ENCODE measurements at regions not wholly inside any gene's neighbourhood (a gene's known extent, or its start where the extent isn't known, plus 50 kb on each side); places are given as distances from the start of the nearest gene placed in this dataset.

- Histone ChIP-seq H3K4me3 (ENCODE audit: insufficient read depth, low read depth, low read length) (no peak overlapping the region), H2BK20ac (ENCODE audit: low read depth, low read length) (no peak overlapping the region), H3K4me1 (ENCODE audit: control insufficient read depth, insufficient read depth, low read length) (peaks cover 2% of the 10 kb centered on the region; the same call in 1 of the 2 replicates), H3K4me2 (ENCODE audit: low read depth, low read length) (no peak overlapping the region), H3K9me1 (ENCODE audit: insufficient read depth, low read length) (no peaks in the 10 kb centered on the region), H3K9me3 (ENCODE audit: control insufficient read depth, insufficient read depth, low read length) (peaks cover under 1% of the 10 kb centered on the region; the same call in 1 of the 2 replicates), H4K20me1 (ENCODE audit: insufficient read depth, low read length) (peaks cover 11% of the 10 kb centered on the region; the same call in 1 of the 2 replicates), H2BK120ac (ENCODE audit: low read depth, low read length) (no peak overlapping the region), H3K79me1 (ENCODE audit: low read depth in 1 of 2, low read length in 2 of 2) (peaks cover 13 to 30% of the 10 kb centered on the region in 2 experiments), H4K5ac (ENCODE audit: low read depth, low read length) (no peak overlapping the region), H2AK5ac (ENCODE audit: low read depth, low read length) (no peak overlapping the region), H3K4ac (ENCODE audit: low read depth, low read length) (no peak overlapping the region), H3K14ac (replicated peaks; ENCODE audit: low read depth, low read length) (no peak overlapping the region), H4K8ac (ENCODE audit: low read depth in 2 of 2, low read length in 2 of 2) (no peak overlapping the region), H2AFZ (replicated peaks; ENCODE audit: low read length, poor library complexity) (no peak overlapping the region), H3K23ac (ENCODE audit: low read depth, low read length) (no peak overlapping the region), H3K56ac (ENCODE audit: extremely low read depth, insufficient read depth, low read length) (no peak overlapping the region), H2AK9ac (replicated peaks; ENCODE audit: low read depth, low read length, poor library complexity) (no peak overlapping the region), H3K36me3 (ENCODE audit: control insufficient read depth, insufficient read depth, low read length) (peaks cover 2% of the 10 kb centered on the region), H2BK5ac (ENCODE audit: low read depth, low read length, poor library complexity, severe bottlenecking) (no peak overlapping the region), H4K91ac (ENCODE audit: insufficient read depth, low read depth, low read length) (no peak overlapping the region), H3K18ac (ENCODE audit: low read depth, low read length) (no peak overlapping the region), H3K9ac (ENCODE audit: low read depth, low read length) (no peak overlapping the region), H2BK15ac (ENCODE audit: low read depth, low read length) (no peak overlapping the region), H3K27ac (ENCODE audit: insufficient read depth, low read length) (no peak overlapping the region), H3K27me3 (ENCODE audit: control insufficient read depth, insufficient read depth, low read length) (no peaks in the 10 kb centered on the region)
- CTCF ChIA-PET = interaction anchor here (0.8 kb wide), 1 partner anchor 807 kb away, joined by 3 read pairs; no protein-coding TSS in a partner anchor
- no TSS peak for BruUV-seq (replicated peaks)
- POLR2A ChIA-PET (ENCODE audit: unreplicated experiment) = no interaction called here
- WGBS, 2 experiments (ENCODE audit: extremely low coverage in 2 of 2, insufficient read length in 1 of 2) = no CpG with 5 or more reads among the region's 1 CpG
- in situ Hi-C loops (cut with MboI; ENCODE audit: low sequenced_read_pairs) = no loop called here
- intact Hi-C loops (cut with micrococcal nuclease) = no loop called here
- peak; percentile 29; the same call in 1 of the 2 replicates for ATAC-seq (ENCODE audit: low read depth)
- TF ChIP-seq NFE2L2 (IDR thresholded peaks at IDR 0.05; ENCODE audit: low read depth, low read length) = no peak
- no peak for TF ChIP-seq CHD1 (IDR thresholded peaks at IDR 0.05; ENCODE audit: low read depth, low read length)
- TF ChIP-seq MAFK (IDR thresholded peaks at IDR 0.05; ENCODE audit: low read depth, low read length) = no peak
- no peak for TF ChIP-seq MXI1 (IDR thresholded peaks at IDR 0.05; ENCODE audit: borderline replicate concordance, low read depth, low read length)
- no peak for TF ChIP-seq CTCF (conservative IDR thresholded peaks at IDR 0.05; ENCODE audit: low read depth, low read length)
- TF ChIP-seq RAD21 (IDR thresholded peaks at IDR 0.05; ENCODE audit: low read length) = no peak
- TF ChIP-seq RFX5 (IDR thresholded peaks at IDR 0.05; ENCODE audit: low read depth, low read length) = no peak
- no peak for TF ChIP-seq SMC3 (IDR thresholded peaks at IDR 0.05; ENCODE audit: low read depth, low read length)
- TF ChIP-seq CEBPB (IDR thresholded peaks at IDR 0.05; ENCODE audit: low read depth, low read length) = no peak
- no peak for TF ChIP-seq FOS (IDR thresholded peaks at IDR 0.05; ENCODE audit: low read depth, low read length)
- TF ChIP-seq MAZ (IDR thresholded peaks at IDR 0.05; ENCODE audit: borderline replicate concordance, low read depth, low read length) = no peak
- TF ChIP-seq USF2 (IDR thresholded peaks at IDR 0.05; ENCODE audit: low read depth, low read length) = no peak
- TF ChIP-seq POLR2A (IDR thresholded peaks at IDR 0.05; ENCODE audit: low read depth, low read length) = no peak
- TF ChIP-seq RCOR1 (IDR thresholded peaks at IDR 0.05; ENCODE audit: insufficient replicate concordance, low read length) = no peak
- TF ChIP-seq ELK1 (IDR thresholded peaks at IDR 0.05; ENCODE audit: borderline replicate concordance, low read depth, low read length) = no peak
- TF ChIP-seq BHLHE40 (IDR thresholded peaks at IDR 0.05; ENCODE audit: low read depth, low read length) = no peak
- dilution Hi-C loops (cut with HindIII; ENCODE audit: low sequenced_read_pairs, unreplicated experiment) = no loop called here
- DNase-seq = peak; percentile 46
Observed at GRCh38 chr13:50104493-50104892, 89.2 kb downstream of the KCNRG start.
